Gastroesophageal sphincter (tissue), 3 donors: ENCODE measurements at regions not wholly inside any gene's neighbourhood (a gene's known extent, or its start where the extent isn't known, plus 50 kb on each side); places are given as distances from the start of the nearest gene placed in this dataset.

Experiments used
- POLR2A ChIP-seq, 2 donors: fragments of 450-650 bp; IDR thresholded peaks; one replicate each; pipeline ENCODE4 v1.6.1; 2017; ENCODE audit warnings: antibody characterized with exemption in 2 of 2, mild to moderate bottlenecking in 2 of 2, moderate library complexity in 1 of 2
- POLR2AphosphoS5 ChIP-seq: sonication (generic); formaldehyde crosslinking; IDR thresholded peaks from one replicate; pipeline ENCODE4 v1.6.1; 2017; ENCODE audit warnings: antibody characterized with exemption
- TF ChIP-seq, protein P1 (sequence below), 4 experiments: fragments of 200-600 bp in 2 of 4; fragments of 450-650 bp in 2 of 4; sonication (generic) in 1 of 4; IDR thresholded peaks; one replicate each; pipeline ENCODE4 v1.5.1; 2017 to 2019; ENCODE audit warnings: antibody characterized with exemption in 4 of 4, mild to moderate bottlenecking in 2 of 4, moderate library complexity in 2 of 4

DNA sequence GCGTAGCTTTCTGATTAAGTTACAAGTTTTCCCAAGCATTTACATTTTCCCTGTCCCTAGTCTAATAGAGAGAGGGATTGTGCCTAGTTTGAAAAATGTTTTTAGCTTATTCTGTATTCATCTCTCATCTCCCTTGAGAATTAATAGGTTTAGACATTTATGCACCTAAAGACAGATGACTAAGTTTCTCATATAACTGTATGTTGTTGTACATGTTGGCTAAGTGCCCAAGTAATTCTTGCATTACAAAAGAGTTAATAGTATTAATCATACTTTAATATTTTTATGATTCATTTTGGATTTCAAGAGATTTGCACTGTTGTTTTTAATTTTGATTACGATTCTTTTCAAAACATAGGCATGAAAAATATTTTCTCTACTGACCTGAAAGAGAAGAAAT is 109.0 kb upstream of the TBL1XR1 start:
- TF ChIP-seq POLR2A (IDR thresholded peaks at IDR 0.05) = no peak
- TF ChIP-seq, protein P1, sequence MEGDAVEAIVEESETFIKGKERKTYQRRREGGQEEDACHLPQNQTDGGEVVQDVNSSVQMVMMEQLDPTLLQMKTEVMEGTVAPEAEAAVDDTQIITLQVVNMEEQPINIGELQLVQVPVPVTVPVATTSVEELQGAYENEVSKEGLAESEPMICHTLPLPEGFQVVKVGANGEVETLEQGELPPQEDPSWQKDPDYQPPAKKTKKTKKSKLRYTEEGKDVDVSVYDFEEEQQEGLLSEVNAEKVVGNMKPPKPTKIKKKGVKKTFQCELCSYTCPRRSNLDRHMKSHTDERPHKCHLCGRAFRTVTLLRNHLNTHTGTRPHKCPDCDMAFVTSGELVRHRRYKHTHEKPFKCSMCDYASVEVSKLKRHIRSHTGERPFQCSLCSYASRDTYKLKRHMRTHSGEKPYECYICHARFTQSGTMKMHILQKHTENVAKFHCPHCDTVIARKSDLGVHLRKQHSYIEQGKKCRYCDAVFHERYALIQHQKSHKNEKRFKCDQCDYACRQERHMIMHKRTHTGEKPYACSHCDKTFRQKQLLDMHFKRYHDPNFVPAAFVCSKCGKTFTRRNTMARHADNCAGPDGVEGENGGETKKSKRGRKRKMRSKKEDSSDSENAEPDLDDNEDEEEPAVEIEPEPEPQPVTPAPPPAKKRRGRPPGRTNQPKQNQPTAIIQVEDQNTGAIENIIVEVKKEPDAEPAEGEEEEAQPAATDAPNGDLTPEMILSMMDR (IDR thresholded peaks at IDR 0.05) = no peak
- TF ChIP-seq POLR2AphosphoS5 = no peak
